Retinal pigment epithelial cell (primary cell): ENCODE measurements at regions not wholly inside any gene's neighbourhood (a gene's known extent, or its start where the extent isn't known, plus 50 kb on each side); places are given as distances from the start of the nearest gene placed in this dataset.

Experiments used
- DNase-seq: peaks from one replicate; pipeline ENCODE4 v3.0.0-alpha.2; 2010; ENCODE audit warnings: low read depth
- H3K4me3 ChIP-seq: 2 replicates; pipeline ENCODE4 v1.5.1; 2011; ENCODE audit warnings: mild to moderate bottlenecking, low read length, control low read depth, moderate library complexity
- TF ChIP-seq, protein P1 (sequence below): conservative IDR thresholded peaks from 2 replicates; pipeline ENCODE4 v1.5.1; 2011; ENCODE audit warnings: low read depth, low read length, control low read depth, inconsistent platforms

GRCh38 chr2:137873536-137874244 lies 90.6 kb upstream of the HNMT start:
- no peak for DNase-seq
- no peak overlapping the region for H3K4me3 ChIP-seq
- TF ChIP-seq, protein P1, sequence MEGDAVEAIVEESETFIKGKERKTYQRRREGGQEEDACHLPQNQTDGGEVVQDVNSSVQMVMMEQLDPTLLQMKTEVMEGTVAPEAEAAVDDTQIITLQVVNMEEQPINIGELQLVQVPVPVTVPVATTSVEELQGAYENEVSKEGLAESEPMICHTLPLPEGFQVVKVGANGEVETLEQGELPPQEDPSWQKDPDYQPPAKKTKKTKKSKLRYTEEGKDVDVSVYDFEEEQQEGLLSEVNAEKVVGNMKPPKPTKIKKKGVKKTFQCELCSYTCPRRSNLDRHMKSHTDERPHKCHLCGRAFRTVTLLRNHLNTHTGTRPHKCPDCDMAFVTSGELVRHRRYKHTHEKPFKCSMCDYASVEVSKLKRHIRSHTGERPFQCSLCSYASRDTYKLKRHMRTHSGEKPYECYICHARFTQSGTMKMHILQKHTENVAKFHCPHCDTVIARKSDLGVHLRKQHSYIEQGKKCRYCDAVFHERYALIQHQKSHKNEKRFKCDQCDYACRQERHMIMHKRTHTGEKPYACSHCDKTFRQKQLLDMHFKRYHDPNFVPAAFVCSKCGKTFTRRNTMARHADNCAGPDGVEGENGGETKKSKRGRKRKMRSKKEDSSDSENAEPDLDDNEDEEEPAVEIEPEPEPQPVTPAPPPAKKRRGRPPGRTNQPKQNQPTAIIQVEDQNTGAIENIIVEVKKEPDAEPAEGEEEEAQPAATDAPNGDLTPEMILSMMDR = no peak

GRCh38 chr2:137879121-137879520 lies 85.2 kb upstream of the HNMT start:
- H3K4me3 ChIP-seq = no peak overlapping the region
- no peak for DNase-seq
- TF ChIP-seq, protein P1 = no peak

- TF ChIP-seq, protein P1 = no peak
- no peak for DNase-seq
Measured at GRCh38 chr2:137881711-137882110, 82.6 kb upstream of the HNMT start.

DNA sequence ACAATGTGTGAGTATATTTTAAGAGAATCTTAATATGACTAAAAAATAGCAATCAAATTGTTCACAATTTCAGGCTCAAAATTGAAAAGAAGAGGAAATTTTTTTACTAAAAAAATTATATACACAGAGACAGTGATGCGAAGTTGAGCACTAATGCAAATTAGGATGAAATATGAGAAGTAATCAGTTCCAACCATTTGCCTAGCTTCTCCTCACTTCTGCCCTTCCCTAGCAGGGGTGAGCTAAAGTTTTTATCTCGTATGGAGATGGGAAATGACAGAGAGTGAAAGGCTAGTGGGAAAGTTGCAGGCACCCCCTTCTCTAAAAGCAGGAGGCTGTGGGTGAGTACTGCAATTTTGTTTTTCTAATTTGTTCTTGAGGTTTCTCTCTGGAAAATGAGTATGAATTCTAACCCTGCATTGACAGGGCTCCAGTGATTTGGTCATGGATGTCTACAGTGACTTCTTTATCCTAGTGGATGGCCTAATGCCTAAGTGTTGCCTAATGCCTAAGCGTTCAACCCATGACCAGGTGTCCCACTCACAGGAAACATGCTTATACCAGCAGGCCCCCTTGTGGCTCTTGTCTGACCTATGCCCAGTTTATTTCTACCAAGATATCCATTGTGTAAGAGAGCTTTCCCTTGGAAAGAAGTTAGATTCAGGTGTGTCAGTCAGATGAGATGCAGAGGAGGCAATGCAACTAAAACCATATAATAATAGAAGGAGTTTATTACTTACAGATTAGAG lies 78.0 kb upstream of the HNMT start:
- H3K4me3 ChIP-seq = no peak overlapping the region
- TF ChIP-seq, protein P1 = peak; percentile 30
- no peak for DNase-seq

More at GRCh38 chr2:137881711-137882110, 82.6 kb upstream of the HNMT start:
- no peak overlapping the region for H3K4me3 ChIP-seq

DNA sequence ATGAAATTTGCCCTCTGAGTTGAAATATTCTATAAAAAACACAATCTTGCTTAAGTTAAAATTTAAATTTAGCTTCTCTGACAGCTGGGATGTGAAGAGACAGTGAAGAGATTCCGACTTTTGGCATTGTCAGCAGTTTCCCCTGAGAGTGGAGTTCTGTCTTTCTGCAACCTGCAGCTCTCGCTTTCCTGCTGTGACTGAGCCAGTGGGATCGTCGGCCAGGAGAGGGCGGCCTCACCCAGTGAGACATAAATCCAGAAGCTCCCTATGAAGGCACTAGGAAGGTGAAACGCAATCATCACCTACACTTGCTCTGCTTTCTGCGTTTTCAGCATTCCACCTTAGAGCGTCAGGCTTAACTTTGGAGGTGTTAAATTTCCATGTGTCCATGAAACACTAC lies 75.4 kb upstream of the HNMT start:
- TF ChIP-seq, protein P1 = peak; percentile 69
- no peak overlapping the region for H3K4me3 ChIP-seq
- no peak for DNase-seq

DNA sequence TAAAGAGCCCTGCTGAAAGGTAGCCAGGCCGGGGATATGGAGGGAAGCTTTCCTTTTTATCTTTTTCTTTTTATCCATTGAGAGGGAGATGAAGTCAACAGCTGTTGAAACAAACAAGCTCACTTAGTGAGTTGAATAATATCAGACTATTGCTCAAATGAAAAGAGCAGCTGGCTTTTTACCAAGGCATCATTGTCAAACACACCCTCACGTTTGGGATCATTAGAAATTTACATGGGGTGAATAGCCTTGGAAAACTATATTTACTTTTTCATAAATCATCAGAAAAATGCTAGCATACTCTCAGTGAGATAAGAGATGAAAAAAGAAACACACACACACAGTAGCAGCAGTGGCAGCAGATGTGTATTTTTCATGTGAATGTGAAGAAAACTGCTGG lies 71.5 kb upstream of the HNMT start:
- no peak overlapping the region for H3K4me3 ChIP-seq
- no peak for DNase-seq
- TF ChIP-seq, protein P1 = no peak

- no peak for DNase-seq
- TF ChIP-seq, protein P1 = no peak
- no peak overlapping the region for H3K4me3 ChIP-seq
Measured at GRCh38 chr2:137893145-137893544, 71.1 kb upstream of the HNMT start.
